ENCODE measurements at regions not wholly inside any gene's neighbourhood (a gene's known extent, or its start where the extent isn't known, plus 50 kb on each side); places are given as distances from the start of the nearest gene placed in this dataset.
"Not testable (repeated sequence)": the region's sequence is repeated elsewhere in the genome, so short reads cannot be mapped to it uniquely, and the experiment has no call there.

GRCh38 chr2:4140281-4140970 lies 437.1 kb downstream of the DCDC2C start:
- DNase-seq = no peak

- no peak for DNase-seq
Observed at GRCh38 chr2:4144731-4145130, 441.4 kb downstream of the DCDC2C start.

GRCh38 chr2:4151521-4151920 lies 448.1 kb downstream of the DCDC2C start:
- no peak for DNase-seq

- DNase-seq = no peak
Observed at GRCh38 chr2:4152051-4152450, 448.7 kb downstream of the DCDC2C start.

GRCh38 chr2:4168834-4169233 lies 465.5 kb downstream of the DCDC2C start:
- no peak for DNase-seq

GRCh38 chr2:4174796-4175195 lies 471.4 kb downstream of the DCDC2C start:
- DNase-seq = no peak

- DNase-seq = no peak
Observed at GRCh38 chr2:4175343-4175742, 472.0 kb downstream of the DCDC2C start.

- DNase-seq = no peak
Observed at GRCh38 chr2:4180631-4181030, 477.3 kb downstream of the DCDC2C start.

- no peak for DNase-seq
Observed at GRCh38 chr2:4181062-4181461, 477.7 kb downstream of the DCDC2C start.

- DNase-seq = no peak
Observed at GRCh38 chr2:4188561-4188960, 485.2 kb downstream of the DCDC2C start.

- no peak for DNase-seq
Observed at GRCh38 chr2:4190548-4190947, 487.2 kb downstream of the DCDC2C start.

GRCh38 chr2:4192119-4192518 lies 488.7 kb downstream of the DCDC2C start:
- DNase-seq = no peak

GRCh38 chr2:4214444-4215205 lies 511.2 kb downstream of the DCDC2C start:
- DNase-seq = no peak

GRCh38 chr2:4217737-4218136 lies 514.4 kb downstream of the DCDC2C start:
- no peak for DNase-seq

- DNase-seq = no peak
Observed at GRCh38 chr2:4219101-4219500, 515.7 kb downstream of the DCDC2C start.

GRCh38 chr2:4219571-4219970 lies 516.2 kb downstream of the DCDC2C start:
- DNase-seq = no peak

- no peak for DNase-seq
Observed at GRCh38 chr2:4221434-4221833, 518.1 kb downstream of the DCDC2C start.

- no peak for DNase-seq
Observed at GRCh38 chr2:4221845-4222244, 518.5 kb downstream of the DCDC2C start.

- DNase-seq = not testable (repeated sequence)
Observed at GRCh38 chr2:4244422-4244821, 541.0 kb downstream of the DCDC2C start.

GRCh38 chr2:4246364-4247131 lies 543.2 kb downstream of the DCDC2C start:
- DNase-seq = no peak

GRCh38 chr2:4247791-4248190 lies 544.4 kb downstream of the DCDC2C start:
- no peak for DNase-seq

GRCh38 chr2:4255491-4255890 lies 552.1 kb downstream of the DCDC2C start:
- DNase-seq = no peak

GRCh38 chr2:4256351-4256750 lies 553.0 kb downstream of the DCDC2C start:
- DNase-seq = no peak

- DNase-seq = no peak
Observed at GRCh38 chr2:4258563-4258962, 555.2 kb downstream of the DCDC2C start.

All from inflammatory macrophage treated with lipopolysaccharide for 1 hour (primary cell).